BLaER1 treated with 17β-estradiol and CSF1 and Interleukin-3, amounts not matched to agents 10 nM and 100 nM (cell line): ENCODE measurements at regions not wholly inside any gene's neighbourhood (a gene's known extent, or its start where the extent isn't known, plus 50 kb on each side); places are given as distances from the start of the nearest gene placed in this dataset.
A peak's percentile ranks its signal among the peaks of the same experiment; 100 is the strongest.

Experiments
- H3K27ac ChIP-seq, 11 experiments: shearing (Covaris generic); formaldehyde crosslinking; 2 replicates each; pipeline ENCODE4 v1.8.1; 2022
- H3K27me3 ChIP-seq, 11 experiments: shearing (Covaris generic); formaldehyde crosslinking; 2 replicates each; pipeline ENCODE4 v1.8.1; 2022
- H3K36me3 ChIP-seq, 11 experiments: shearing (Covaris generic); formaldehyde crosslinking; 2 replicates each; pipeline ENCODE4 v1.8.1; 2022
- H3K4me1 ChIP-seq, 10 experiments: shearing (Covaris generic); formaldehyde crosslinking; 2 replicates each; pipeline ENCODE4 v1.8.1; 2022
- H3K4me2 ChIP-seq, 11 experiments: shearing (Covaris generic); formaldehyde crosslinking; 2 replicates each; pipeline ENCODE4 v1.8.1; 2022
- H3K4me3 ChIP-seq, 10 experiments: shearing (Covaris generic); formaldehyde crosslinking; 2 replicates each; pipeline ENCODE4 v1.8.1; 2022
- H3K9ac ChIP-seq, 11 experiments: shearing (Covaris generic); formaldehyde crosslinking; 2 replicates each; pipeline ENCODE4 v1.8.1; 2022
- H3K9me3 ChIP-seq, 11 experiments: shearing (Covaris generic); formaldehyde crosslinking; replicated peaks in 1 of 11; 2 replicates each; pipeline ENCODE4 v1.8.1; 2022
- H4K20me1 ChIP-seq, 11 experiments: shearing (Covaris generic); formaldehyde crosslinking; 2 replicates each; pipeline ENCODE4 v1.8.1; 2022
- Cebpa-rat ChIP-seq, 11 experiments: shearing (Covaris generic); IDR thresholded peaks; 2 replicates each; pipeline ENCODE4 v1.8.1; 2022

GRCh38 chr7:42395607-42396006, 158.6 kb upstream of the GLI3 start:
- Histone ChIP-seq H3K9me3 (no peaks in the 10 kb centered on the region), H3K4me2 (no peak overlapping the region), H4K20me1 (no peaks in the 10 kb centered on the region), H3K4me3 (no peak overlapping the region), H3K4me1 (peaks cover 0 to 14% (median 10%) of the 10 kb centered on the region in 10 experiments; a peak in 12 of 20 replicates), H3K27ac (no peak overlapping the region), H3K9ac (no peak overlapping the region), H3K36me3 (no peaks in the 10 kb centered on the region), H3K27me3 (no peaks in the 10 kb centered on the region)
- TF ChIP-seq Cebpa-rat (IDR thresholded peaks at IDR 0.05): no peak

GRCh38 chr7:42392826-42393225, 155.8 kb upstream of the GLI3 start:
- Histone ChIP-seq H3K36me3 (no peaks in the 10 kb centered on the region), H3K9ac (no peak overlapping the region), H3K4me3 (no peak overlapping the region), H3K27me3 (no peaks in the 10 kb centered on the region), H3K9me3 (no peaks in the 10 kb centered on the region), H3K4me1 (peaks cover 0 to 14% (median 10%) of the 10 kb centered on the region in 10 experiments; a peak in 12 of 20 replicates), H4K20me1 (no peaks in the 10 kb centered on the region), H3K4me2 (peak overlapping the region in 1 of 11 experiments; percentile 7; a peak in 1 of 22 replicates), H3K27ac (no peak overlapping the region)
- TF ChIP-seq Cebpa-rat (IDR thresholded peaks at IDR 0.05): no peak

- no peak overlapping the region for H3K4me2 ChIP-seq
- H3K36me3 ChIP-seq: no peaks in the 10 kb centered on the region
- H4K20me1 ChIP-seq: no peaks in the 10 kb centered on the region
- no peaks in the 10 kb centered on the region for H3K9me3 ChIP-seq
- no peak for TF ChIP-seq Cebpa-rat (IDR thresholded peaks at IDR 0.05)
- H3K9ac ChIP-seq: no peak overlapping the region
- peaks cover 0 to 14% (median 10%) of the 10 kb centered on the region in 10 experiments; a peak in 12 of 20 replicates for H3K4me1 ChIP-seq
- no peak overlapping the region for H3K4me3 ChIP-seq
- H3K27ac ChIP-seq: no peak overlapping the region
- no peaks in the 10 kb centered on the region for H3K27me3 ChIP-seq
Measured at GRCh38 chr7:42389697-42390096, 152.7 kb upstream of the GLI3 start.

GRCh38 chr7:42385912-42386311, 148.9 kb upstream of the GLI3 start:
- no peaks in the 10 kb centered on the region for H4K20me1 ChIP-seq

GRCh38 chr7:42381161-42381560, 144.2 kb upstream of the GLI3 start:
- Histone ChIP-seq H3K4me3 (no peak overlapping the region), H3K27ac (no peak overlapping the region), H3K36me3 (no peaks in the 10 kb centered on the region), H3K9ac (no peak overlapping the region), H3K27me3 (no peaks in the 10 kb centered on the region), H3K4me2 (no peak overlapping the region), H4K20me1 (no peaks in the 10 kb centered on the region), H3K9me3 (peaks cover 0 to 16% (median 8%) of the 10 kb centered on the region in 11 experiments; a peak in 16 of 22 replicates), H3K4me1 (no peaks in the 10 kb centered on the region)
- TF ChIP-seq Cebpa-rat (IDR thresholded peaks at IDR 0.05): no peak

More at GRCh38 chr7:42385912-42386311, 148.9 kb upstream of the GLI3 start:
- no peak for TF ChIP-seq Cebpa-rat (IDR thresholded peaks at IDR 0.05)
- no peak overlapping the region for H3K27ac ChIP-seq
- H3K4me1 ChIP-seq: peaks cover 0 to 3% (median 1%) of the 10 kb centered on the region in 10 experiments; a peak in 9 of 20 replicates
- no peak overlapping the region for H3K4me2 ChIP-seq
- H3K27me3 ChIP-seq: no peaks in the 10 kb centered on the region
- peaks cover 0 to 16% (median 8%) of the 10 kb centered on the region in 11 experiments; a peak in 16 of 22 replicates for H3K9me3 ChIP-seq
- H3K36me3 ChIP-seq: no peaks in the 10 kb centered on the region
- no peak overlapping the region for H3K9ac ChIP-seq
- H3K4me3 ChIP-seq: no peak overlapping the region

GRCh38 chr7:42380401-42380800, 143.4 kb upstream of the GLI3 start:
- Histone ChIP-seq H3K9ac (no peak overlapping the region), H3K4me2 (no peak overlapping the region), H3K27ac (no peak overlapping the region), H3K27me3 (no peaks in the 10 kb centered on the region), H3K4me1 (no peaks in the 10 kb centered on the region), H3K9me3 (peaks cover 0 to 16% (median 8%) of the 10 kb centered on the region in 11 experiments; a peak in 16 of 22 replicates), H4K20me1 (no peaks in the 10 kb centered on the region), H3K4me3 (no peak overlapping the region), H3K36me3 (no peaks in the 10 kb centered on the region)
- TF ChIP-seq Cebpa-rat (IDR thresholded peaks at IDR 0.05): no peak

GRCh38 chr7:42378149-42378548, 141.1 kb upstream of the GLI3 start:
- H3K9me3 ChIP-seq: peaks cover 0 to 11% (median 8%) of the 10 kb centered on the region in 11 experiments; a peak in 16 of 22 replicates
- H3K27ac ChIP-seq: no peak overlapping the region
- no peaks in the 10 kb centered on the region for H3K36me3 ChIP-seq
- no peaks in the 10 kb centered on the region for H4K20me1 ChIP-seq
- H3K4me1 ChIP-seq: no peaks in the 10 kb centered on the region
- TF ChIP-seq Cebpa-rat (IDR thresholded peaks at IDR 0.05): peak in 2 of 11 experiments; percentile 20 to 30; a peak in 1 of 22 replicates
- no peaks in the 10 kb centered on the region for H3K27me3 ChIP-seq
- H3K4me2 ChIP-seq: no peak overlapping the region
- H3K9ac ChIP-seq: no peak overlapping the region
- no peak overlapping the region for H3K4me3 ChIP-seq

GRCh38 chr7:42373285-42373684, 136.3 kb upstream of the GLI3 start:
- peaks cover 0 to 7% (median 5%) of the 10 kb centered on the region in 10 experiments; a peak in 10 of 20 replicates for H3K4me1 ChIP-seq
- H3K9me3 ChIP-seq: peaks cover 11 to 18% (median 14%) of the 10 kb centered on the region in 11 experiments; a peak in 21 of 22 replicates
- H3K4me2 ChIP-seq: no peak overlapping the region
- H3K9ac ChIP-seq: no peak overlapping the region
- H3K27me3 ChIP-seq: no peaks in the 10 kb centered on the region
- H3K27ac ChIP-seq: no peak overlapping the region
- no peak overlapping the region for H3K4me3 ChIP-seq
- H4K20me1 ChIP-seq: no peaks in the 10 kb centered on the region
- H3K36me3 ChIP-seq: no peaks in the 10 kb centered on the region; a peak in 1 of 22 replicates
- TF ChIP-seq Cebpa-rat (IDR thresholded peaks at IDR 0.05): no peak

GRCh38 chr7:42372479-42372878, 135.5 kb upstream of the GLI3 start:
- H4K20me1 ChIP-seq: no peaks in the 10 kb centered on the region
- no peak overlapping the region for H3K27ac ChIP-seq
- H3K9ac ChIP-seq: no peak overlapping the region
- peaks cover 0 to 7% (median 5%) of the 10 kb centered on the region in 10 experiments; a peak in 10 of 20 replicates for H3K4me1 ChIP-seq
- H3K27me3 ChIP-seq: no peaks in the 10 kb centered on the region
- H3K9me3 ChIP-seq: peaks cover 11 to 25% (median 20%) of the 10 kb centered on the region in 11 experiments
- H3K4me3 ChIP-seq: no peak overlapping the region
- H3K36me3 ChIP-seq: no peaks in the 10 kb centered on the region; a peak in 1 of 22 replicates
- peak overlapping the region in 5 of 11 experiments; percentile 12 to 37 (median 16); a peak in 6 of 22 replicates for H3K4me2 ChIP-seq
- no peak for TF ChIP-seq Cebpa-rat (IDR thresholded peaks at IDR 0.05)

- Histone ChIP-seq H4K20me1 (no peaks in the 10 kb centered on the region), H3K27me3 (no peaks in the 10 kb centered on the region), H3K27ac (no peak overlapping the region), H3K4me1 (no peaks in the 10 kb centered on the region), H3K9ac (no peak overlapping the region), H3K9me3 (peaks cover 7 to 18% (median 10%) of the 10 kb centered on the region in 11 experiments; a peak in 20 of 22 replicates), H3K4me2 (no peak overlapping the region), H3K36me3 (no peaks in the 10 kb centered on the region), H3K4me3 (no peak overlapping the region)
- no peak for TF ChIP-seq Cebpa-rat (IDR thresholded peaks at IDR 0.05)
Measured at GRCh38 chr7:42359946-42360345, 122.9 kb upstream of the GLI3 start.
